Parathyroid adenoma (tissue), 2 donors: ENCODE measurements at regions not wholly inside any gene's neighbourhood (a gene's known extent, or its start where the extent isn't known, plus 50 kb on each side); places are given as distances from the start of the nearest gene placed in this dataset.

Experiments used
- H2AFZ ChIP-seq: fragments of 300-600 bp; sonication (generic); one replicate; pipeline ENCODE4 v1.7.0; 2017; ENCODE audit warnings: antibody characterized with exemption, mild to moderate bottlenecking
- H3K27ac ChIP-seq: fragments of 300-600 bp; sonication (generic); one replicate; pipeline ENCODE4 v1.7.0; 2017
- H3K27me3 ChIP-seq: fragments of 300-600 bp; sonication (generic); one replicate; pipeline ENCODE4 v1.7.0; 2017; ENCODE audit warnings: low read length; ENCODE audit not compliant: control insufficient read depth, insufficient read depth
- H3K36me3 ChIP-seq: fragments of 300-600 bp; sonication (generic); one replicate; pipeline ENCODE4 v1.7.0; 2017; ENCODE audit warnings: low read length; ENCODE audit not compliant: control insufficient read depth, insufficient read depth
- H3K4me1 ChIP-seq: fragments of 300-600 bp; sonication (generic); one replicate; pipeline ENCODE4 v1.7.0; 2017; ENCODE audit warnings: control low read depth
- H3K4me2 ChIP-seq: fragments of 300-600 bp; sonication (generic); one replicate; pipeline ENCODE4 v1.7.0; 2017; ENCODE audit warnings: low read length
- H3K4me3 ChIP-seq: fragments of 300-600 bp; sonication (generic); one replicate; pipeline ENCODE4 v1.7.0; 2017; ENCODE audit warnings: low read depth, low read length
- H3K79me2 ChIP-seq: fragments of 300-600 bp; sonication (generic); one replicate; pipeline ENCODE4 v1.7.0; 2017; ENCODE audit warnings: control low read depth
- H3K9ac ChIP-seq: fragments of 300-600 bp; sonication (generic); one replicate; pipeline ENCODE4 v1.7.0; 2017; ENCODE audit warnings: mild to moderate bottlenecking
- H3K9me3 ChIP-seq: fragments of 300-600 bp; sonication (generic); one replicate; pipeline ENCODE4 v1.7.0; 2017; ENCODE audit warnings: low read length; ENCODE audit not compliant: control insufficient read depth
- TF ChIP-seq, protein P1 (sequence below): fragments of 300-600 bp; sonication (generic); IDR thresholded peaks from one replicate; pipeline ENCODE4 v1.7.0; 2017; ENCODE audit warnings: antibody characterized with exemption, mild to moderate bottlenecking
- donor health status: primary hyperparathyroidism.

DNA sequence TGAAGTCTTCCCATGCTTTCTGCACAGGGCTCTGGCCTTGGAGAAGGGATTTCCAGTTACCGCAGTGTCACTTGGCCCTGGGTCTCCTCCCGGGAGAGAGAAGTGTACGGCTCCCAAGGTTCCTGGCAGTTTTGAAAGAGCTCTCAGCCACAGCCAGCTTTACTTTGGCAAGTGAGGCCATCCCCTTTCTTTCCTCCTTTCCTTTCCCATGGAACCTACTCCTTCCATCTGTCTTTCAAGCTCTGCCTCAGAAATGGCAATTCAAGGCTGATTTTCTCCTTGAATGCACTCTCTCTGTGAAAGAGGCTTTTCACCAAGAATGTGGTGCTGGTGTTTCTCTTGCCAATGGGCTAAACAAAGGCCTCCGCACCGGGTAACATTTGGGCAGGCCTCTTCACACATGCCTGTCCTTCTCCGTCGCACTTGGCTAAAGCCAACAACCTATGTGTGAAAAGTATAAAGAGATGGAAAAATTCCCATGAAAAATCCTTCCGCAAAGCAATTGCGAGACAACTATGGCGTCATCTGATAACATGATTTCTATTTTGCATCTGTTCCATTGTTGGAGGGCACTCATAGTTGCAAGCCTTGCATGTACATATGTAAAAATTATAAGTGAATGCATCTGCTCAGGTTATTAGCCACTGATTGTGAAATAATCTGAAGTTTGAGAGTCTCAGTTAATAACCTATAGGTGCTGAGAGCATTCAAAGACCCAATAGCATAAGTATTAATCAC lies 125.4 kb downstream of the PFKFB3 start:
- H2AFZ ChIP-seq: no peak overlapping the region
- H3K79me2 ChIP-seq: no peaks in the 10 kb centered on the region
- H3K27ac ChIP-seq: no peak overlapping the region
- no peaks in the 10 kb centered on the region for H3K4me1 ChIP-seq
- no peaks in the 10 kb centered on the region for H3K36me3 ChIP-seq
- no peaks in the 10 kb centered on the region for H3K27me3 ChIP-seq
- TF ChIP-seq, protein P1, sequence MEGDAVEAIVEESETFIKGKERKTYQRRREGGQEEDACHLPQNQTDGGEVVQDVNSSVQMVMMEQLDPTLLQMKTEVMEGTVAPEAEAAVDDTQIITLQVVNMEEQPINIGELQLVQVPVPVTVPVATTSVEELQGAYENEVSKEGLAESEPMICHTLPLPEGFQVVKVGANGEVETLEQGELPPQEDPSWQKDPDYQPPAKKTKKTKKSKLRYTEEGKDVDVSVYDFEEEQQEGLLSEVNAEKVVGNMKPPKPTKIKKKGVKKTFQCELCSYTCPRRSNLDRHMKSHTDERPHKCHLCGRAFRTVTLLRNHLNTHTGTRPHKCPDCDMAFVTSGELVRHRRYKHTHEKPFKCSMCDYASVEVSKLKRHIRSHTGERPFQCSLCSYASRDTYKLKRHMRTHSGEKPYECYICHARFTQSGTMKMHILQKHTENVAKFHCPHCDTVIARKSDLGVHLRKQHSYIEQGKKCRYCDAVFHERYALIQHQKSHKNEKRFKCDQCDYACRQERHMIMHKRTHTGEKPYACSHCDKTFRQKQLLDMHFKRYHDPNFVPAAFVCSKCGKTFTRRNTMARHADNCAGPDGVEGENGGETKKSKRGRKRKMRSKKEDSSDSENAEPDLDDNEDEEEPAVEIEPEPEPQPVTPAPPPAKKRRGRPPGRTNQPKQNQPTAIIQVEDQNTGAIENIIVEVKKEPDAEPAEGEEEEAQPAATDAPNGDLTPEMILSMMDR: no peak
- H3K4me2 ChIP-seq: no peak overlapping the region
- no peak overlapping the region for H3K9ac ChIP-seq
- no peaks in the 10 kb centered on the region for H3K9me3 ChIP-seq
- H3K4me3 ChIP-seq: no peak overlapping the region

DNA sequence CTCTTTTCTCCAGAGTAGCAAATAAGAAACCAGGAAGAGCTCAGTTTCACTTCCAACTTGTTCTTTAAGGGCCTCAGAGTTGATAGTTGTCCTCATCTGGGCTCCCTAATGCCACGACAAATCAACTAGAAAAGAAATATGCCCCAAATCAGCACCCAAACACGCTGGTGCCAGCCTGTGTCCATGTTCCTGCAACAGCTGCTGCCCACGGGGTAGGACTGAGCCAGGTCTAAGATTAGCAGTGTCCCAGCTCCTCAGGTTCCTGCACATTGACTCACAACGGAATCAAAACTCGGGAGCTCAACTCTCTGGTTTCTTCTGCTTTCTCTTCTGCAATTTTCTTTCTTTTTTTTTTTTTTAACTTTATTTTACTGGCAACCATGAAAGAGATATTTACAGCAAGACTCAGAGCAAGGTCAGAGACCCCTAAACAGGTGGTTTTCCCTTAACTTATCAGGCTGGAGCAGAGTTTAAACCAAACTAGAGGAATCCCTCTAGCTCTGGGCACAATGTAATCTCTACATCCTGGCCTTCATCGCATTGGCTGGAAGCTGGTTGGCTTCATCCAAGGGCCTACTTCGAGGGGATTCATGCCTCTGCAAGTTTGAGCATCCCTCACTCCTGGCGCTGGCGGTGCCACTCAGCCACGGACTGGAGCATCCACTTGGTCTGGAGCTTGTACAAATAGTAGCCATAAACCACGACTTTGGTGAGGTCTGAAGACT lies 126.1 kb downstream of the PFKFB3 start:
- Histone ChIP-seq H3K27ac (no peak overlapping the region), H3K9ac (no peak overlapping the region), H3K4me2 (no peak overlapping the region)

DNA sequence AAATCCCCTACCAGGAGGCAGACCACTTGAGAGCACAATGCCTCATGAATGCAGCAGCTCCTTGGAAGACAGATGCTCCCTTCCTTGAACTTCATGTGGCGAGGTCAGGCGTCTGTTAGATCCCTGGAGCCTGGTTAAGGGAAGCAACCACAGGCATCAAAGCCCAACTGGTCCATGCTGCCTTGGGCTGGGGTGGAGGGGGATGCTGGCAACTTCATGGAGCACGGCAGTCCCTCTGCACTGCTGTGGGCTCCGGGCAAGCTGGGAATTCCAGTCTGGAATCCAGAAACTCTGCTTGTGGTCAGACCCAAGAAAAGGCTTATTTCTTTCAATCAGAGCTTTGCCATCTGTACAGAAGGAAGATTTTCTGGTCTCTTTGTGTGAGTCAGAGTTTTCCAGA lies 130.4 kb downstream of the PFKFB3 start:
- TF ChIP-seq, protein P1: no peak
- no peak overlapping the region for H3K4me2 ChIP-seq
- H3K27ac ChIP-seq: no peak overlapping the region
- H3K27me3 ChIP-seq: no peaks in the 10 kb centered on the region
- no peaks in the 10 kb centered on the region for H3K79me2 ChIP-seq
- no peak overlapping the region for H2AFZ ChIP-seq
- H3K4me1 ChIP-seq: no peaks in the 10 kb centered on the region
- no peaks in the 10 kb centered on the region for H3K9me3 ChIP-seq
- H3K9ac ChIP-seq: no peak overlapping the region
- no peaks in the 10 kb centered on the region for H3K36me3 ChIP-seq
- no peak overlapping the region for H3K4me3 ChIP-seq

More for the DNA sequence above, 126.1 kb downstream of the PFKFB3 start:
- Histone ChIP-seq H2AFZ (no peak overlapping the region), H3K9me3 (no peaks in the 10 kb centered on the region), H3K4me3 (no peak overlapping the region), H3K36me3 (no peaks in the 10 kb centered on the region), H3K79me2 (no peaks in the 10 kb centered on the region), H3K4me1 (no peaks in the 10 kb centered on the region), H3K27me3 (no peaks in the 10 kb centered on the region)
- TF ChIP-seq, protein P1: no peak

DNA sequence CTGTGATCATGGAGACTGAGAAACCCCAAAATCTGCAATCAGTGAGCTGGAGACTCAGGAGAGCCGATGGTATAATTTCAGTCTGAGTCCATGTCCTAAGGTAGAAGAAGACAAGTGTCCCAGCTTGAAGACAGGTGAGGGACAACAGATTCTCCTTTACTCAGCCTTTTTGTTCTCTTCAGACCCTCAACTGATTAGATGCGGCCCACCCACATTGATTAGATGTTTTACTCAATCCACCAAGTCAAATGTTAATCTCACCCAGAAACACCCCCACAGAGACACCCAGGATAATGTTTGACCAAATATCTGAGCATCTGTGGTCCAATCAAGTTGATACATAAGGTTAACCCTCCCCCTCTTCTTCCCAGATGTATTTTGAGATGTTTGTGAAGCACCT lies 131.2 kb downstream of the PFKFB3 start:
- Histone ChIP-seq H3K79me2 (no peaks in the 10 kb centered on the region), H3K27me3 (no peaks in the 10 kb centered on the region), H3K9ac (no peak overlapping the region), H3K9me3 (no peaks in the 10 kb centered on the region), H3K36me3 (no peaks in the 10 kb centered on the region), H3K4me3 (no peak overlapping the region), H3K4me2 (no peak overlapping the region), H3K4me1 (no peaks in the 10 kb centered on the region), H2AFZ (no peak overlapping the region), H3K27ac (no peak overlapping the region)
- TF ChIP-seq, protein P1: no peak
